ENCODE measurements at regions not wholly inside any gene's neighbourhood (a gene's known extent, or its start where the extent isn't known, plus 50 kb on each side); places are given as distances from the start of the nearest gene placed in this dataset.
"Not testable (repeated sequence)": the region's sequence is repeated elsewhere in the genome, so short reads cannot be mapped to it uniquely, and the experiment has no call there.

DNA sequence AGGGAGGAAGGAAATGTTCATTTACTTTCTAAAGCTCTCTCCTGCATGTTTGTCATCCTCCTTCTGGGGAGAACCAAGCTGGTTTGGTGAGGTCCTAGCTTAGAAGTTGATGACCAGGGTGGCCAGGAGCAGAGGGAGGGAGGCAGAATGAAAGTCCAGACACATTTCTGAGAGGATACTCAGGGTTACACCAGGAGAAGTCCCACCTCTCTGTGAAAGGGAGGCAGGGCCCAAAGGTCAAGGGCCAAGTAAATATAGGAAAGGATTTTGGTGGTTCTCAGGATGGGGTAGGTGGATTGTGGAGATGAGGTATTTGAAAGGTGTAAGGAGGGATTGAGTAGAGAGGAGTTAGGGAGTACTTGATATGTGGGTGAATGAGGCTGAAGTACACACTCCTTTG, 58.0 kb upstream of the FBXO11 start:
- no peak for DNase-seq

DNA sequence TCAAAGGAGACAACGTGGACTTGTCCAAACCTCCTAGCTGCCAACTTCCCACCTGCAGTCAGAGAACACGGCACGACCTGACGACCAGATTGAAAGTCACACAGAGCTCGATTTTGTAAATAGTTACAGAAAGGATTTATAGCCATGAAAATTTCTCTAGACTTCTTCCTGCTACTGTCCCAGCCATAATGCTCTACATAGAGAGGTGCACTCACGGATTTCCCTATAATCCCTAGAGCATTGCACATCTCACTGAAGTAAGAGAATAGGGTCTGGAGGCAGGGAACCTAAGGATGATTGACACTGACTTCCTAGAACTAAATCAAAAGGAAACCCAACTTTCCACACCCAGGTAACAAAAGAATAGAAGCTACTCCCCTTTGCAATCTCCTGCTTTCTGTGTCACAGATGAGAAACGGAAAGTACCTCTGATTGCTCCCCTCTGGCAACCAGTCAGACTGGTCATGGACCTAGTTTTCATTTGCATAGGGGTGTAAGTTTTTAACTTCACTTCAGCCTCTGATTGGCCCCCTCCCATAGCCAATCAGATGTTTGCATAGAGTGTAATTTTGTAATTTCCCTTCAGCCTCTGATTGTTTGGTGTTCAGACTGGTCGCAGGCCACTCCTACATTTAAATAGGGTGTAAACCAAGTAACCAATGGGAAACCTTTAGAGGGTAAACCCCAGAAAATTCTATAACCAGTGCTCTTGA, 58.6 kb upstream of the FBXO11 start:
- no peak for DNase-seq

DNA sequence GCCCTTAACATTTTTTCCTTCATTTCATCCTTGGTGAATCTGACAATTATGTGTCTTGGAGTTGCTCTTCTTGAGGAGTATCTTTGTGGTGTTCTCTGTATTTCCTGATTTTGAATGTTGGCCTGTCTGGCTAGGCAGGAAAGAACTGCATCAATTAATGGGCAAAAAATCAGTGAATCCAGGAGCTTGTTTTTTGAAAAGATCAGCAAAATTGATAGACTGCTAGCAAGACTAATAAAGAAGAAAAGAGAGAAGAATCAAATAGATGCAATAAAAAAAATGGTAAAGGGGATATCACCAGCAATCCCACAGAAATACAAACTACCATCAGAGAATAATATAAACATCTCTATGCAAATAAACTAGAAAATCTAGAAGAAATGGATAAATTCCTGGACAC, 70.4 kb upstream of the FBXO11 start:
- DNase-seq = not testable (repeated sequence)

DNA sequence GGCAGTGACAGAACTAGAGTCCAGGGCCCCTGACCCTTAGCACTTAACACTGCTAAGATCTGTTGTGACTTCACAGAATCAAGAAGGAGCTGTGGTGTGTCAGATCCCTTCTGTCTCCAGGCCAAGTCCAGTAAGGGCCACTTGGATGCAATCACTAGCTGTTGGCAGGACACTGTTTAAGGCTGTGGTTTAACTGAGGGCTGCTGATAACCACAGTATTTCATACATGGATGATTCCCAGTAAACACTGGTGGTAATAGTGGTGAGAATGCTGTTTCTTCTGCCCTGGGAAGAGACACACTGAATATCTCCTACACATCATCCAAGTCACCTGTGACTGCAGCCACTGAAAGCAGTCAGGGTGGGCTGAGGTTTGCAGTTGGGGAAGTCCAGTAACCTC, 77.7 kb upstream of the FBXO11 start:
- DNase-seq = no peak

DNA sequence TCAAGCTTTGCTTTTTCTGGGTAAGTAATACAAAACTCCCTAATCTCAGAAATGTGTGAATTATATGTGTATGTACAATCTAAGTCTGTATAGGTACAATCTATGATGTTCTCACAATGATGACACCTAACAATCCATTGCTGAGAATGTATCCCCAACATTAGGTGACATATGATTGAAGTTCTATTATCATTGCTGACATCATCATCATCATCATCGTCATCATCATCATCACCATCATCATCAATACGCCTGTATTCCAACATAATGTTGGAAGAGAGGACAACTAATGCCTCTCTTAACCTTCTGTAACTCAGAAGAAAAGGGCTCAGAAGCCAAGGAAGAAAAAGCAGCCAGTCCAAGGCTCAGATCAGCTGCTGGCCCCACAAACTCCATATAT, 84.2 kb upstream of the FBXO11 start:
- no peak for DNase-seq

DNA sequence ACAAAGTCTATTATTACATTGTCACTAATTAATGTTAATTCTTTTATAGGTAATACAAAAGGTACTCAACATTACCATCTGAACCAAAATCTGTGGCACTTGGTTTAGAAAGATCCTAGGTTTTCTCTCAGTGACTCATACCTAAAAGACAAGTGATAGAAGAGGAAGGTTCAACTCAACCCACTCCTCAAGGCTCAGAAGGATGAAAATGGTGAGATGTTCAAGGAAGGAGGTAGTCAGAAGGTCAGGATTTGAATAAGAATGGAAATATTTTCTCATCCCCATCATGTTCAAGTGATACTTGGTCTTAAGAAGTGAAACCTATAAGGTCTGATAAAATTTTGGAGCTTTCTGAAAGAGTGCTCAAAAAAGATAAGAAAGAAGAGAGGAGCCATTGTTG, 86.4 kb upstream of the FBXO11 start:
- DNase-seq = no peak

DNA sequence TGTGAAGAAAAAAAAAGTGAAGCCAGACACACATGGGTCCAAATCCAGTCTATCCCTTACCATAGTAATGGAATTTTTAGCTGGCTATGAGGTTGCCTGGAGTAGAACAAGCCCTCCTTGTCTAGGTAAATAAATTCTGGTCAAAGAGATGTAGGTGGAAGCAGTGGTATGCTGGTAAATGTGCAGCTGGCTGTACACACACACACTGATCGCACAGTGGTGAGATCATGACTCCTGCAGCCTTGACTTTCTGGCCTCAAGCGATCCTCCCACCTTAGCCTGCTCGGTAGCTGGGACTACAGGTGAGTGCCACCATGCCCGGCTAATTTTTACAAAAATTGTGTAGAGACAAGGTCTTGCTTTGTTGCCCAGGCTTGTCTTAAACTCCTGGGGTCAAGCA, 90.5 kb upstream of the FBXO11 start:
- no peak for DNase-seq

DNA sequence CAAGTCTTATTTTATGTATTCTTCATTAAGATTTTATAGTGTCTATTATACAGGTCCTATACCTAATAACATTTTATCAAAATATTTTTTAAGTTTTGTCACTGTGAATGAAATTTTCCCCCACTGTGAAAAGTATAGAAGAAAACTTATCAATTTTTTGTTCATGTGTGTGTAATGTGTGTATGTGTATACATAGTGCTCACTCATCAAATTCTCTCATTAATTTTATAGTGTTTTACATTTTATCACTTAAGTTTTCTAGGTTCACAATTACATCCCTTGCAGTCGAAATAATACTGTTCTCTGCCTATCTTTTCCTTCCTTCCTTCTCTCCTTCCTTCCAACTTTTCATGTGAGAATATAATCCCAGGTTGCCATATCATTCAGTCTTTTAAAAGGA, 93.2 kb upstream of the FBXO11 start:
- DNase-seq = no peak

DNA sequence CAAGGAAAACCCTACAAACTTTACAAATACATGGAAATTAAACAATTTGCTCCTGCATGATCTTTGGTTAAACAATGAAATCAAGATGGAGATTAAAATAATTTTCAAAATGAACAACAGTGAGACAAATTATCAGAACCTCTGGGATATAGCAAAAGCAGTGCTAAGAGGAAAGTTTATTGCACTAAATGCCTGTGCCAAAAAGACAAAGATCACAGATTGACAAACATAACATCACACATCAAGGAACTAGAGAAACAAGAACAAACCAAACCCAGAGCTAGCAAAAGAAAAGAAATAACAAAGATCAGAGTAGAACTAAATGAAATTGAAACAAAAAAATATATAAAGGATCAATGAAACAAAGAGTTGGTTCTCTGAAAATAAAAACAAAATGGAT, 95.2 kb upstream of the FBXO11 start:
- no peak for DNase-seq

DNA sequence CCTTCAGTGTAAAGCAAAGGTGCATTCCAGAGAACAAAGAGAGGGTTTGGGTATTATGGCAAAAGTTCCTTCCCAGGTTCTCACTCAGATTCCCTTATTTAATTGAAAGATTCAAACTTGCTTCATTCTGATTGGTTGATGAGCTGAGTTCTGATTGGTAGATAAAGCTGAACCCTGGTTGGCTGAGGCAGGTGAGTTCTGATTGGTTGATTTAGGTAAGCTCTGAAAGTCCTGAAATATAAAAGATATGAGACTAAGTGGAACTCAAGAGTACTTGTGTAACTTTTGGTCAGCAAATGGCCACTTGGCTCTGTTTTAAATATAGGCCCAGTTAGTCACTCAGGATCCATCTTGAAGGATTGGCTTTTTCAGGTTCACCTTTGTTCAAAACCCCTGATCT, 99.8 kb upstream of the FBXO11 start:
- no peak for DNase-seq

DNA sequence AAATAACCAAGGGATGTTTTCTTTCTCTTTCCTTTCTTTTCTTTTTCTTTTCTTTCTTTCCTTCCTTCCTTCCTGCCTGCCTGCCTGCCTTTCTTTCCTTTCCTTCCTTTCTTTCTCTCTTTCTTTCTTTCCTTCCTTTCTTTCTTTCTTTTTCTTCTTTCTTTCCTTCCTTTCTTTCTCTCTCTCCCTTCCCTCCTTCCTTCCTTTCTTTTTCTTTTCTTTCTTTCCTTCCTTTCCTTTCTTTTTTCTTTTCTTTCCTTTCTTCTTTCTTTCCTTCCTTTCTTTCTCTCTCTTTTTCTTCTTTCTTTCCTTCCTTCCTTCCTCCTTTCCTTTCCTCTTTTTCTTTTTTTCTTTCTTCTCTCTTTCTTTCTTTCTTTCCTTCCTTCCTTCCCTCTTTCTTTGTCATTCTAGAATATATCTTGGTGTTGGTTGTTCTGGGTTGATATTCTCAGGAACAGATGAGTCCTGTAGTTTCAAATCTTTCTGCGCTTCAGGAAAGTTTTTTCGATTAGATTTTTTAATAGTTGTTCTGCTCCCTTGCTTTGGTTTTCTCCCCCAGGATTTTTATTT, 101.5 kb upstream of the FBXO11 start:
- DNase-seq = no peak

DNA sequence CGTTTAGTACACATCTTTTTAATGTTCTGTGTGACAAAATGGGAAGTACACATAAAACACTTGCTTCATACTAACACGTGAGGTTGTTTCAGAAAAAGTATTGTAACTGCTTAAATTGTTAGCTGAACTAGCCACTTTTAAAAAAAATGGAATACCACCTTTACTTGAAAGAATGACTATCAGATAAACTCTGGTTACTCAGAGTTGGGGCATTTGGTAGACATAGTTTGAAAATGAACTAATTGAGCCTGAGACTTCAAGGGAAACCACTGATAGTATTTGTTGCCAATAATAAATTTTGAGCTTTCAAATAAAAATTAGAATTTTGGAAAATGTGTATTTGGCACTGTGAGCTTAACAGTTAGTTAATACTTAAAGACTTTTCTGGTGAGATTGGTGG, 103.0 kb upstream of the FBXO11 start:
- DNase-seq = no peak

DNA sequence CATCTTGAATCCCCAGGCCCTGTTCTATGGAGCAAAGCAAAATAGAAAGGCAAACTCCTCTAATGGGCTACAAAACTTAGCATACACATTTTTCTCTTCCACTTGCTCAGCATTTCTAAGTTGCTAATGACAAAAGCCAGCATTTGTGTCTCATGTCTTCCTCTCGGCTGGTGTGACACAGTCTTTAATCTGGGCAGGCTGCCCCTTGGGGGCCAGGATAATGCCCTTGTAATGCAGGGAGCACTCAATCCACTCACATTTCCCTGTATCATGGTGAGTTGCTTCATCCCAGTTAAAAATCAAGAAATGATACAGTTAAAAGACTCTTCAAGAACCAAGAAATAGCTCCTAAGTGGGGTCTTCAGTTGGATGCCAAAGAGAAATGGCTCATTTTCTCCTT, 109.1 kb upstream of the FBXO11 start:
- DNase-seq = no peak

DNA sequence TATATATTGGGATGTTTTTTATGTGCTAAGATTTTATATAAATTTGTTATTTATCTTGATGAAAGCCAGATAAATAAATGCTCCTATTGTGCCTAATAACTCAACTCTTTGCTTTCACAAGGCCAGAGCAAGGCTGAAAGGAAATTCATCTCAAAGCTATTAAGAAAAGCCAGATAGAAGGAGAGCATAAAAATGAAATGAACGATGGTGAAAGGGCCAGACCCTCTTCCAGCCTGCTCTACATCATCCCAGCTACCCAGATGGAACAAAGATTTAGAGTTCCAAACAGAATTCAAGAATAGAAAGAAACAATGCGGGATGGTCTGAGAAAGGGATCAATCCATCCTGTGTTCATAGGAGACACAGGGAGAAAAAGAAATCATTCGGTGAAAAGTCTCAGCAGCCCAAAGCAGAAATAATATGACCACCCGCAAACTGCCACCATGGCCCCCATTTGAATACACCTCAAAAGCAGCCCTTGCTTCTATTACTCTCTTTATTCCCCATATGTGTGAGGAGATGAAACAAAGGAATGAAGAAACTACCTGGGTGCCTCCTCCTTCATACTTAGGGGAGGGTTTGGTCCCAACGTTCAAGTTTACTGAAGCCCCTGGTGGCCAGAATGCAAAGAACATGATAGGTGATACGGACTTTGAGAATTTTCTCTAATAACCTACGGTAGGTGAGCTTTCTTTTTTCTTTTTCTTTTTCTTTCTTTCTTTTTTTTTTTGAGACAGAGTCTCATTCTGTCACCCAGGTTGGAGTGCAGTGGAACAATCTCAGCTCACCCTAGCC, 110.1 kb upstream of the FBXO11 start:
- DNase-seq = no peak

DNA sequence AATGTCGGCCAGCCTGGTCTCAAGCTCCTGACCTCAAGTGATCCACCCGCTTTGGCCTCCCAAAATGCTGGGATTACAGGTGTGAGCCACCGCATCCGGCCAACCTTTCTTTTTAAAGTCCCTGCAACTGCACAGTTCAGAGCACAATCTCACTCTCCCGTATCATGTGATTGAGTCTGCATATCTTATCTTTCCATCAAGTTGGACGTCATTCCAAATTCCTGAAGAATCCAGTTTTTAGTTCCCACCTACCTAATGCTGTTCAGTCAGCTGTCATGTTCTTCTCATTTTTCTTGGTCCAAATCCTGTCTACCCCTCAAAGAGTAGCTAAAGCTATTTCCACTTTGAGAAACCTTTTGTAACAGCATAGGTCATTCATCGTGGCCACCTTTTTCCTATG, 110.8 kb upstream of the FBXO11 start:
- DNase-seq = no peak

DNA sequence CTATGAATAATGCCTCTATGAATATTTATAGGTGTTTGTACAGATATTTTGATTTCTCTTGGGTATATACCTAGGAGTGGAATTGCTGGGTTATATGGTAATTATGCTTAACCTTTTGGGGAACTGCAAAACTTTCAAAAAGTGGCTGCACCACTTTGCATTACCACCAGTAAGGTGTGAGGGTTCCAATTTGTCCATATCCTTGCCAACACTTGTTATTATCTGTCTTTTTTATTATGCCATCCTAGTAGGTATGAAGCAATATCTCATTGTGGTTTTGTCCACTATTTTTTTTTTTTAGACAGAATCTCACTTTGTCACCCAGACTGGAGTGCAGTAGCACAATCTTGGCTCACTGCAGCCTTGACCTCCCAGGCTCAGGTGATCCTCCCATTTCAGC, 112.2 kb upstream of the FBXO11 start:
- DNase-seq = no peak

DNA sequence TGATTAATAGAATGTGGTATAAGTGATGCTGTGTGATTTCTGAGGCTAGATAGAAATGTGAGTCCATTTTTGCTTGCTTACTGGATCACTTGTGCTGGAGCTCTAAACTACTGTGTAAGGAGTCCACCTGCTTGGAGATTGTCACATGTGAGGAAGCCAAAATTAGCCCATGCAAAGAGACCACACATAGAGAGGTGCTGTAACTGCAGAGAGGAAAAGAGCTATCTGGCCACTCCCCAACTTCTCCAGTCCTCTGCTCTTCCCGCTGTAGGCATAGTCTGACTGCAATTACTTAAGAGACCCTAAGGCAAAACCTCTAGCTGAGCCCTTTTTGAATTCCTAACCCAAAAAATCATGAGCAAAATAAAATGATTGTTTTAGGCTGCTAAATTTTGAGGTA, 120.6 kb upstream of the FBXO11 start:
- no peak for DNase-seq

DNA sequence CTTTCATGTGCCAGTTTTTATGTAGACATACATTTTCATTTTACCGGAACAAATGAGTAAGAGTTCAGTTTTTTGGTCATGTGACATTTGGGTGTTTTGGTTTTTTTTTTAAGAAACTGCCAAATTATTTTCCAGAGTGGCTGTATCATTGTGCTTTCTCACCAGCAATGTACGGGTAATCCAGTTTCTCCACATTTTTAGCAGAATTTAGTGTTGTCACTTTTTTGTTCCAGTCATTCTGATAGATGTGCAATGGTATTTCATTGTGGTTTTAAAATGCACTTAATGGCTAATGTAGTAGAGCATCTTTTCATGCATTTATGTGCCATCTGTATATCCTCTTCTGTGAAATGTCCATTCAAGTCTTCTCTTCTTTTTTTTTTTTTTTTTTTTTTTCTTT, 126.5 kb upstream of the FBXO11 start:
- no peak for DNase-seq

DNA sequence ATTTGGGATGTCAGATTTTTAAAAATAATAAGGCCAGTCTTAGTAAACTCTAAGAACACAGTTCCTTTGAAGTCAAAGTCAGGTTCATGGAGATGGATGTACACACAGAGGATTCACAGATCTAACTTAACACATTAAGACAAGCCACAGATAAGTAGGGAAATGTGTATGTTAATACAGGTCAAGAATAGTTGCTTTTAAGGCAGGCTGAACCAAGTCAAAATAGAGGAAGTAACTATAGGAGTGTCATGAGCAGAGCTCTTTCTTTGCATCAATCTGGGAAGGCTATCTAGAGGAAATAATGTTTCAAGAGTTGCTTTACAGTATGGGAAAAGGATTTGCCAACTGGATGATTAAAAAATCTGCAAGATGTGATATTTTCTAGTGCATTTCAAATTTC, 128.0 kb upstream of the FBXO11 start:
- DNase-seq = no peak

DNA sequence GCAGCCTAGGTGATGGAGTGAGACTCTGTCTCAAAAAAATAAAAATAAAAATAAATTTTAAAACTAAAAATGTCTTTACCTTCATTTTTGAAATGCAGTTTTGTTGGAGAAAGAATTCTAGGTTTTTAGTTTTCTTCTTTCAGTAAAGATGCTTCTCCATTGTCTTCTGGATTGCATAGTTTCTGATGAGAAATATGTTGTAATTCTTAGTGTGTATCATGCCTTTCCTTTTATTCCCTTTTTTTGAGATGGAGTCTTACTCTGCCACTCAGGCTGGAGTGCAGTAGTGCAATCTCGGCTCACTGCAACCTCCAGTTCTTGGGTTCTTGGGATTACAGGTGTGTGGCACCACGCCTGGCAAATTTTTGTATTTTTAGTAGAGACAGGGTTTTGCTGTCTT, 130.0 kb upstream of the FBXO11 start:
- no peak for DNase-seq

DNA sequence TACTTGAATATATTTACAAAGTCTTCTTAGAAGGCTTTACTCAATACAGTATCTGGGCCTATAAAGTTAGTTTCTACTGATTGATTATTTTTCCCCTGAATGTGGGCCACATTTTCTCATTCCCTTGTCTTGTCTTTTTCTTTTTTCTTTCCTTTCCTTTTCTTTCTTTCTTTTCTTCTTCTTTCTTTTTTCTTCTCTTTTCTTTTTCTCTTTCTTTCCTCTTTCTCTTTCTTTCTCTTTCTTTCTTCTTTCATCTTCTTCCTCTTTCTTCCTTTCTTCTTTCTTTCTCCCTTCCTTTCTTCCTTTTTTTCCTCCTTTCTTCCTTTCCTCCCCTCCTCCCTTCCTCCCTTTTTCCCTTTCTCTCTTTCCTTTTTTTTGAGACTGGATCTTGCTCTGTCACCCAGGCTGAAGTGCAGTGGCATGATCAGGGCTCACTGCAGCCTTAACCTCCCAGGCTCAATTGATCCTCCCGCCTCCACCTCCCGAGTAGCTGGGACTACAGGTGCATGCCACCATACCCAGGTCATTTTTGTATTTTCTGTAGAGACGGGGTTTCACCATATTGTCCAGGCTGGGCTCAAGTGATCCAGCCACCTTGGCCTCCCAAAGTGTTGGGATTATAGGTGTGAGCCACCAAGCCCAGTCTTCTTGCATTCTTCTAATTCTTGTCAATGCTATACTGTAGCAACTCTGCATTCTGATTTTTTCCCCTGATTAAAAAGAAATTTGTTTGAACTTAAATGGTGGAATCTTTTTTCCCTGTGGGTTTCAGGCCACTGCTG, 133.1 kb upstream of the FBXO11 start:
- DNase-seq = no peak

DNA sequence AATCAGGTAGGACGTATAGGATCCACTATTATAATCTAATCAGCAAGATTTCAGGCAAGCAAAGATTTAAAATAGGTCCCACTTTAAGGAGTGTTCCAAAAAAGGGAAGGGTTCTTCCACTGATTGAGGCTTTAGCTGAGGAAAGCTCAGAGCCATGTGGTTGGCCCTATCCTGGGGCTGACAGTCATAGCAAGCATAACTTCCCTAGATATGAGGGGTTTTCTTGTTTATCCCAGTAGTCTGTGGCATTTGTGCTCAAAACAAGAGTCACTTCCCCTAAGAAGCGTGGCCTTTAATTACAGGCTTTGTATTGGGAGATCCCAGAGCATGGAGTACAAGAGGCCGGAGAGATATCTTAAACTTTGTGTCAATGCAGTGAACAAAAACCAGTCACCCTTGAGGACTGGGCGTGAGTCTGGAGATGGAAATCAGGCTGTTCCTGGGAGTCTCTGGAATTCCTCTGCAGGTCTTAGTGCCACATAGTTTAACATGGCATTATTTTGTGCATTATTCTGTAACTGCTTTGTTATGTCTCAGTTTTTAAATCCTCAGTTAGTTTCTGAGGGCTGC, 136.9 kb upstream of the FBXO11 start:
- no peak for DNase-seq

DNA sequence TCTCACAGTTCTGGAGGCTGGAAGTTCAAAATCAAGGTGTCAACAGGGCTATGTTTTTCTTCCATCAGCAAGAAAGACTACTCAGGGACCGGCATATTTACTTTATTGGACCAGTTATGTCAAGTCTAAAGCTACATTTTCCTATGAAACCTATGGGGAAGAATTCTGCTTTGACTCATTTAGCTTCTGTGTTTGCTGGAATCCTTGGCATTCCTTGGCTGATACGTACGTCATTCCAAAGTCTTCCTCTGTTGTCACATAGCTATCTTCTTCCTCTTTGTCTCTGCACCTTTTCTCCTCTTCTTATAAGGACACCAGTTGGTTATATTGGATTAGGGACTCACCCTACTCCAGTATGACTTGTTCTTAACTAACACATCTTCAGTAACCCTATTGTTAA, 137.4 kb upstream of the FBXO11 start:
- no peak for DNase-seq

All from activated effector memory CD4-positive, alpha-beta T cell treated with anti-CD3 and anti-CD28 coated beads, Interleukin-2, amount 50 U/mL, for 16 hours (primary cell).